KBM-7 (cell line): ENCODE measurements at regions not wholly inside any gene's neighbourhood (a gene's known extent, or its start where the extent isn't known, plus 50 kb on each side); places are given as distances from the start of the nearest gene placed in this dataset.
"Not testable (repeated sequence)": the region's sequence is repeated elsewhere in the genome, so short reads cannot be mapped to it uniquely, and the experiment has no call there.

Experiments
- DNase-seq: peaks from one replicate; pipeline ENCODE4 v3.0.0-alpha.2; 2015
- in situ Hi-C: fragments of 300-500 bp; cut with MboI; formaldehyde crosslinking; loops from 2 replicates; pipeline ENCODE4 v1.14.3; 2020; ENCODE audit warnings: low sequenced_read_pairs, low pct_unique_long_range_greater_than_20kb, mixed read lengths

- DNase-seq: no peak
- in situ Hi-C loops: no loop called here
Observed at GRCh38 chr3:72178463-72179106, 393.6 kb upstream of the PROK2 start.

DNA sequence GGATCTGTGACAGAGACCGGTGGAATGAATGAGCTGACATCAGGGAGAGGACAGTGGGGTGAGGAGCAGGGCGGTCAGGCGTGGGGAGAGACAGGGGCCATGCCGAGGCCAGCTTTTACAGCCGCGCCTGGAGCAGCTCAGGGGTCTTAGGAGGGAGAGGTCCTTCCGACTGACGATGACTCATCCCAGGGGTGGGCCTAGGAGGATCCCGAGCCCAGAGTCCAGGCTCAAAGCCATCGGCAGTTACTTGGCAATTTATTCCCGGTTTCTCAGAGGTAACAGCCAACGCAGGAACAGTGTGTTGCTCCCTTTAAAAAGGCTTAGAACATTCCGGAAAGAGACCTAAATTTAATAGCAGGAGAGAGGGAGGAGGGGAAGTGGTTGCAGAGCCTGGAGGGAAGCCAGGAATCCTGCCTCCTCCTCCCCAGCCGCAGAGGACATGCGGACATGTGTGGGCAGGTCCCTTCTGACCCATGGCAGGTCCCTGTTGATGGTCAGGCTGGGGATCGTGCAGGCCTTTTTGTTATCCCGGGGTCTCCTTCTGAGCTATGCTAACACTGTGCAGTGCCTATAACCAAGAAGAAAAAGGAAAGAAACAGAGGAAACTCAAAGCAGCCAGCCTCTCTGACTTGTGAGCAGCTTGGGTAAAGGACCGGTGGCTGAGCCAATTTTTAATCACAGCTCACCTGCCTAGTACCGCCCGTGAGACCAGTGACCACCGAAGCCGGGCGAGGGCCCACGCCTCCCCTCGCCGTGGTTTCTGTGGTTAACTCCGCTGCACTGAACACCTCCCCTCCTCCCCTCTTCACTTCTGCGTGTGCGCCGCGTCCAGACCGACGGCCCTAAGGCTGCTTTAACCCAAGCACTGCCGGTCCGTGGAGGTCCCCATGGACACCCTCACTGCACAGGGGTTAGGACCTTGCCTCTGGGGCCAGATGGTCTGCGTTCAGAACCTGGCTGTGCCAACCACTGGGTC is 392.4 kb upstream of the PROK2 start:
- in situ Hi-C loops: no loop called here

GRCh38 chr3:72176537-72177041 is 391.6 kb upstream of the PROK2 start:
- in situ Hi-C loops: no loop called here

More for the DNA sequence above, 392.4 kb upstream of the PROK2 start:
- DNase-seq: peak; percentile 80

GRCh38 chr3:72175296-72175858 is 390.4 kb upstream of the PROK2 start:
- no peak for DNase-seq
- in situ Hi-C loops: no loop called here

More at GRCh38 chr3:72176537-72177041, 391.6 kb upstream of the PROK2 start:
- DNase-seq: peak; percentile 24

DNA sequence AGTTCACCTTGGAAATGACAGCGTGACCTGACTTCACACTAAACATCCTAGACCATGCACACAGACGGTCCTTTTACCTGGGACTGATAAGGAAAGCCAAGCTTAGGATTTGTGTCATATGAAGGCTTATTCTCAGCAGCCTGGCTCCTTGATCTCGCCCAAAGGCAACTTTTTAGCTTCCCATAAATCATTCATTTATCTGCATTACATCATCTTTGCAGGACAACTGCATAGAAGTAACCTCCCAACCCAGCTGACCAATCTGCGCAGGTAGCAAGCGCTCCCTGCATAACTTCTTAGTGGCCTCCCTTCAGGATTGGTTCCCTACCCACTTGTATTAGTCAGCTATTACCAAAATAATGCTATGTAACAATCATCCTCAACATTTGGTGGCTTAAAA is 389.9 kb upstream of the PROK2 start:
- in situ Hi-C loops: no loop called here

DNA sequence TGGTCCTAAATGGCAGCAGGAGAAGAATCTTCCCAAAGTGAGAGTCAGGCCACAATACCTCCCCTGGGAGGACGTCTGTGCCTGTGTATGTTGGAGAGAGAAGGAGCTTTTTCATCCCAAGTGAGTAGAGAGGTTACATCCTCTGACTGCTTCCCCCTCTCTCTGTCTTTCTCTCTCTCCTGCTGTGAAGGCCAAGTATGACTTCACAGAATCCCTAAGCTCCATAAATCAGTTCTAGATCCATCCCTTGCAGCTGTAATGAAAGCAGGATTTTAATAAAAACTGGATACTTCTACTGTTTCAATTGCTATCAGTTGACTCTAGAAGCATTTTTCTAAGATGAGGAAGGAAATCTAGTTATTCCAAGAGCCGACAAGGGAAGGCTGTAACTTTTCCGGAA is 389.1 kb upstream of the PROK2 start:
- in situ Hi-C loops: no loop called here
- no peak for DNase-seq

More for the DNA sequence above, 389.9 kb upstream of the PROK2 start:
- no peak for DNase-seq

GRCh38 chr3:72171946-72172345 is 387.0 kb upstream of the PROK2 start:
- no peak for DNase-seq
- in situ Hi-C loops: no loop called here

GRCh38 chr3:72171463-72171881 is 386.5 kb upstream of the PROK2 start:
- in situ Hi-C loops: no loop called here

GRCh38 chr3:72169561-72170472 is 384.9 kb upstream of the PROK2 start:
- DNase-seq: no peak

More at GRCh38 chr3:72171463-72171881, 386.5 kb upstream of the PROK2 start:
- no peak for DNase-seq

DNA sequence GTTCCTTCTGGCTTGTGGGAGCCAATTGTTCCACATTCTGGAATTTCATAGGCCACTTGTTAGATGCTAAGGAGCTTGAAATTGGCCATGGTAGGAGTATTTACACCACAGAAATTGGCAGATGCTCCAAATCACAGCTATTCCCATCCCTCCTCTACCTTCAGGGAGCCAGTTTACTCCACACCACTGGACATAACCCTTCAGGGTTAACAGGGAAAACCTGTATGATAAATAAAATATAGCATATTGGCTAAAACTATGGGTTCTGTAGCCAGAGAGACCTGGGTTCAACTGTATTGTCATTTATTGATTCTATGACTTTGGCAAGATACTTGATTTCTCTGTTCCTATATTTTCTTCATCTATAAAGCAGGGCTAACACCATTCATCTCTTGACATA is 384.2 kb upstream of the PROK2 start:
- in situ Hi-C loops: no loop called here
- DNase-seq: no peak

More at GRCh38 chr3:72169561-72170472, 384.9 kb upstream of the PROK2 start:
- in situ Hi-C loops: no loop called here

DNA sequence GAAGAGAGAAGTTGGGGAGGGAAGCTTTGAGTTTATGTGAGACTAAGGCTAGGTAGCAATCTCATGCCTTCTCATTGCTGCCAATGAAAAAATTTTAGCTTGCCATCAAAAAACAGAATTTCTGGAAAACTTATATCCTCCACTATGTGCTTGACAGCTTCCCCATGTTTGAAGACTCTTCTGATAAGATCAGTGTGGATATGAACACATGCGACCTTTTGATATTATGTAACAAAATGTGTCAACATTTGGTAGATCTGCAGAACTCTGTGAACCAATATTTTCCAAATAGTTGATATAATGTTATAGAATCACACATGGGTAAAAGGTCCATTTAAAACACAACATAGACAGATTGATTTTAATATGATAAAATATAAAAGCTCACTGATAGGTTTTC is 380.9 kb upstream of the PROK2 start:
- no peak for DNase-seq
- in situ Hi-C loops: no loop called here

DNA sequence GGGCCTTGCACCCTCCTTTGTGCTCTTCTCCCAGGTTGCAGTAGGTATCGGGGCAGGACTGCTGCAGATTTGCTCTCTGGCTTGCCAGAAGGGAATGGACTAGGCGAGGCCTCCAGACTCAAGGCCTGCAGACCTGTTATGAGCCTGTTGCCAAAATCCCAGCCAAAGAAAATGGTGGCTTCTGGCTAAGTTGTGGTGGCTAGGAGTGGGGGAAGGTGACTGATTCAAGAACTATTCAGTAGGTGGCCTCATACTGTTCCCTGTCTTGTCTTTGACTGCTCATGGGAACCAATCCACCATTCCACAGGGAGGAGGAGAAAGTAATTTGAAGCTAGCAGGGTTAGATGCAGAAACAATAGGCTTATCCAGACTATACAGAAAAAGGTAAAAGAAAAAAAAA is 380.4 kb upstream of the PROK2 start:
- in situ Hi-C loops: no loop called here
- DNase-seq: no peak

- no peak for DNase-seq
- in situ Hi-C loops: no loop called here
Observed at GRCh38 chr3:72164635-72164978, 379.7 kb upstream of the PROK2 start.

GRCh38 chr3:72163809-72164634 is 379.1 kb upstream of the PROK2 start:
- DNase-seq: peak; percentile 92

GRCh38 chr3:72162649-72163184 is 377.8 kb upstream of the PROK2 start:
- in situ Hi-C loops: no loop called here
- no peak for DNase-seq

More at GRCh38 chr3:72163809-72164634, 379.1 kb upstream of the PROK2 start:
- in situ Hi-C loops: no loop called here

DNA sequence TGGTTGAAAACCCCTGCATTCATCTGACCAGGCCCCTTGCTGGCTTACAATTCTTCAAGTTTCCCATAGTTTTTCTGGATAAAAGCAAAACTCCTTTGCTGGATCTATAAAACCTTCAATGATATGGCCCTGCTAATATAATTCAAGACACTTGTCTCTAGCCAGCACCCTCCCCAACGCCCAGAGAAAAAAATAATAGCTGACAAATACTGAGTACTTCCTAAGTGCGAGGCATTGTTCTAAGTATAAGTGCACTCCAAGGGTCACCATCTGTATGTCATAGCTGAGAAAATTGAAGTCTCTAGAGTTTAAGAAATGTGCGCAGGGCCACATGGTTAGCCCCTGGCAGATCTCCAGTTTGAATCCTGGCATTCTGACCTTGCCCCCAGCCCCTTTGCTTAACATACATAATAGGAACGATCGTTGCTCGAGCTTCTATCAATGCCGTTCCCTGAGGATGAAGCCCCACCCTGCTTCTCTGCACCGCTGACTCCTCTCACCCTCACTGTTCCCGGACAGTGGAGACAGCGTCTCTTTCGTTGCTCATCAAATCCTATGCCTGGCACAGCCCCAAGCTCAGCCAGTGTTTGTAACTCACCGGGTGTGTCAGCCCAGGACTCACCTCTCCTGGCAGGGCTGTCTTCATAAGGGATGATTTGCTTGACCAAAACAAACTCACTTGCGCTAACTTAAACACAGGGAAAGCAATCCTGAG is 377.1 kb upstream of the PROK2 start:
- no peak for DNase-seq
- in situ Hi-C loops: no loop called here

DNA sequence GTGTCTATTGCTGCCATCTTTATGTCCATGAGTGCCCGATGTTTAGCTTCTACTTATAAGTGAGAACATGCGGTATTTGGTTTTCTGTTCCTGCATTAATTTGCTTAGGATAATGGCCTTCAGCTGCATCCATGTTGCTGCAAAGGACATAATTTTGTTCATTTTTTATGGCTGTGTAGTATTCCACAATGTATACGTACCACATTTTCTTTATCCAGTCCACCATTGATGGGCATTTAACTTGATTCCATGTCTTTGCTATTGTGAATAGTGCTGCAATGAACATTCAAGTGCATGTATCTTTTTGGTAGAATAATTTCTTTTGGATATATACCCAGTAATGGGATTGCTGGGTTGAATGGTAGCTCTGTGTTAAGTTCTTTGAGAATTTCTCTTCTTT is 376.3 kb upstream of the PROK2 start:
- DNase-seq, in situ Hi-C loops: not testable (repeated sequence)
